GM21619 (cell line): ENCODE measurements at regions not wholly inside any gene's neighbourhood (a gene's known extent, or its start where the extent isn't known, plus 50 kb on each side); places are given as distances from the start of the nearest gene placed in this dataset.
"Not testable (repeated sequence)": the region's sequence is repeated elsewhere in the genome, so short reads cannot be mapped to it uniquely, and the experiment has no call there.

ENCODE experiments used
- ATAC-seq: cut with Tn5 transposase; IDR thresholded peaks from one replicate; pipeline ENCODE4 v1.9.1; 2021; ENCODE audit not compliant: unreplicated experiment

DNA sequence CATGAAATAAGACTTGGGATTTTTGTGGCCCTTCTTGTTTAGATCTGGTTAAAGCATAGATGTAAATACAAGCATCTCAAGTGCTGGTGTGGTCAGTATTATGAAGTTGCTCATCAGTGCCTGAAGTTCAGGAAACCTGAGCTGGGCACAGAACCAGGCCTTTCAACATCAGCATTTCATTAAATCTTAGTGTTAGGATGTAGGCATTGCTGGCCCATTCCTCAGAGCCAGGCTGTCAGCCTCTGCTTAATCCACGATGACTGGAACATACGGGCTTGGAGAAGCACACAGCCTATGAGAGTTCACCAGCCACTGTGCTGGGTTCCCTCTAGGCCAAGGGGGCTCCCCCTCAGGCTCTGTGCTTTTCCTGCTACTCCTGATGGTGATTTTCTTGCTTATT is 270.2 kb downstream of the EN1 start:
- no peak for ATAC-seq

- ATAC-seq: no peak
Observed at GRCh38 chr2:118576109-118576855, 271.2 kb downstream of the EN1 start.

DNA sequence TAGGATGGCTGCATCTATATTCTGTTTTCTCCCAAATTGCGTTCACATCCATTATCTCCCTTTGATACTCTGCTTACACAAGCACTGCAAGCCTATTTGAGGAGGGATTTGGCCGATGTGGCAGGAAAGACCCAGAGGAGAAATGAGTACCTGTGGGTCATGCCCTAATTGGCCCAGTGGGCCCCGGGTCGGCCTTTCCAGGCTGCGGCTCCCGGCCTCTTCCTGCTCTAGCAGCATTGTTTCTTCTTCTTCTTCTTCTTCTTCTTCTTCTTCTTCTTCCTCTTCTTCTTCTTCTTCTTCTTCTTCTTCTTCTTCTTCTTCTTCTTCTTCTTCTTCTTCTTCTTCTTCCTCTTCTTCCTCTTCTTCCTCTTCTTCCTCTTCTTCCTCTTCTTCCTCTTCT is 275.1 kb downstream of the EN1 start:
- ATAC-seq: not testable (repeated sequence)

- no peak for ATAC-seq
Observed at GRCh38 chr2:118569876-118570535, 277.4 kb downstream of the EN1 start.

DNA sequence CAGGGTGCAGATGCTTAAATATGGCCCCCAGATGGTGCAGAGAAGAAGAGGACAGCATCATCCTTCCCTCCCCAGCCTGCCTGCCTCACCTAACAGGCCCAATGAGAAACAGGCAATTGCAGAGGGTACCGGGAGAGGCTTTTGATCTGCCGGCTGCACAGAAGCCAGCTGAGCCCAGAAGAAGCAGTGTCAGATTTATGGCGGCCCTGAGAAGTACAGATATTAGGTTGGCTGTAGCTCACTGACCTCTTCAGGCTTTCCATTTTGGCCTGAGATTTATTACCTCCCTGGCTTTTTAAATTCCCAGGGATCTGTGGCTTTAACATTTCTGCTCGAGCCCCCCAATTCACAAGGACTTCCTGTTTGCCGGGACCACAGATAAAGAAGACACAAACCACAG is 278.7 kb downstream of the EN1 start:
- no peak for ATAC-seq

- ATAC-seq: no peak
Observed at GRCh38 chr2:118565786-118566540, 281.5 kb downstream of the EN1 start.

DNA sequence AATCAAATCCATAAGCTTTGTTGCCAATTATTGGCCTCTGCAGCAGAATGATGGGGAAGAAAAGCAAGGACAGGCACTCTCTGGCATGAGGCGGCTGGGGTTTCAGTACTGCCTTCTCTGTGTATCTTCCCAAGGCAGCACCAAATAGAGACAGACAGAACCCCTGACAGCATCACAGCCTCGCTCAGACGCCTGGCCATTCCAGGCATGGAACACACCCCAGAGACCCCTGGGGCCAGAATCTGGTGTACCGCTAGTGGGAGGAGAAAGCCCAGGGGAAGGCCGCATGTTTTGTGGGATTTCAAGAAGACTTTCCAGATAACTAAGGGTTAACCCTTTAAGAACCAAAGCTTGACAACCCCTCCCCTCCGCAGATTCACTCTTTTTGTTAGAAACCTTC is 282.1 kb downstream of the EN1 start:
- no peak for ATAC-seq

DNA sequence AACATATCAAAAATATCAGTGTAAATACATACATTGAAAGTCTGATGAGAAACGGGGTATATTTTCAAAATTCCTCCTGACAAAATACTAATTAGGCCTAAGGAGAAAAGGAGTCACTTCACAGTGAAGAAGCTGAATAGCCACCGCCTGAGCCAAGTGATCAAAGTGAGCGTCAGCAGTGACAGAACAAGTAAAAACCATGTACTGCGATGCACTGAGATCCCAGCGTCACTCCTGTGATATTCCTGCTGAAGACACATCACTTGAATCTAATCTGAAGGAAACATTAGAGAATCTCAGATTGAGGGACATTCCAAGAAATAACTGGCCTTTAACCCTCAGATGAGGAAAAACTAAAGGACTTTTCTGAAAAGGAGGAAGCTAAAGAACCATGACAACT is 285.3 kb downstream of the EN1 start:
- no peak for ATAC-seq

DNA sequence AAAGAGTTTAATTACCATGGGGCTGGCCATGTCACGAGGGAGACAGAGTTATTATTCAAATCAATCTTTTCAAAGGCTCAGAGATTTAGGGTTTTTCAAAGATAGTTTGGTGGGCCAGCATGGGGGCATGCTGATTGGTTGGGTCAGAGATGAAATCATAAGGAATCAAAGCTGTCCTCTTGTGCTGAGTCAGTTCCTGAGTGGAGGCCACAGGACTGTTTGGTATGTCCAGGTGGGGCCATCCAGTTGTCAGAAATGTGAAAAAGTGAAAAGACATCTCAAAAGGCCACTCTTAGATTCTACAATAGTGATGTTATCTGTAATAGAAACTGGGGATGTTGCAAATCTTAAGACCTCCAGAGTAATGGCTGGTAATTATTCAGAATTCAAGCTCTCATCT is 288.6 kb downstream of the EN1 start:
- no peak for ATAC-seq

- no peak for ATAC-seq
Observed at GRCh38 chr2:118557791-118558190, 289.7 kb downstream of the EN1 start.

GRCh38 chr2:118557016-118557415 is 290.4 kb downstream of the EN1 start:
- no peak for ATAC-seq

GRCh38 chr2:118554616-118555015 is 292.8 kb downstream of the EN1 start:
- no peak for ATAC-seq

DNA sequence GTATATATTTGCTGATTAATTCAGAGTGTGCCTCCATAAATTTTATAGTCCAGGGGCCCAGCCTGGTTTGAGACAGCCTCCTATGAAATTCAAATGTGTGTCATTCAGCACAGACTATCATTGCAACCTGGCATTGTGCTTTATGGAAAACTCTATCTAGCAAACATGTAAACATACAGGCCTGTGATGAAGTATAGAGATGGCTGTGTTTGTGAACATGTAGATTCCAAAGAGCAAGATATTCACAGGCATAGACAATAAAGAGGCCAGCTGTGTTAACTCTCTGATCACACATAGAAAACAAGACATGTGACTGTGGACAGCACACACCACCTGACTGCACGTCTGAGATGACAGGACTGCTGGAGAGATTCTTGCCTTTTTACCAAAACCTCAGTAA is 297.9 kb downstream of the EN1 start:
- ATAC-seq: no peak

DNA sequence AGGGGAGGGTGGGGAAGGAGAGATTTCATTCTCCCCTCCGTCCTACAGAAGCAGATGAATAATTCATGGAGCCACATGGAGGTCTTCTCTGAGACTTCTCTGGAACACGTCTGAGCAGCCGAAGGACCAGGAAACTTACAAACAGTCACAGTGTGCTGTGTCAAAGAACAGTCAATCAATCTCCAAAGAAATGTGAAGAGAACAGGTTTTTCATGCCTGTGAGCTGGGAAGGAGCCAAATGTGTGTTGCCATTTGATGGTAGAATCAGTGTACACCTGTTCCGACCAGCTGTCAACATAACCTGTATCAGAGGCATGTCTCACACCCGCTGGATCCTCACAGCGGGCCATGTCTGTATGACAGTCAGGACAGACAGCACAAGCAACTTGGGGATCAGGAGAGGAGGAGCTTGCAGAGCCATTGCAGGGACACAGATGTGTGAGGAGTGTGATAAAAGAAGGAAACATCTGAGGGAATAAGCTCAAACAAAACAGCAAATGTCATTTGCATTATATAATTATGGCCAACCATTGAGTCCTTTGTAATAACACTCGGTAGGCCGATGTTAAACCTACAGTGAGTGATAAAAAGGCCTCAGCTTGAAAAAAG is 298.5 kb downstream of the EN1 start:
- no peak for ATAC-seq

- no peak for ATAC-seq
Observed at GRCh38 chr2:118539290-118539689, 308.2 kb downstream of the EN1 start.

GRCh38 chr2:118536306-118536705 is 311.1 kb downstream of the EN1 start:
- no peak for ATAC-seq

DNA sequence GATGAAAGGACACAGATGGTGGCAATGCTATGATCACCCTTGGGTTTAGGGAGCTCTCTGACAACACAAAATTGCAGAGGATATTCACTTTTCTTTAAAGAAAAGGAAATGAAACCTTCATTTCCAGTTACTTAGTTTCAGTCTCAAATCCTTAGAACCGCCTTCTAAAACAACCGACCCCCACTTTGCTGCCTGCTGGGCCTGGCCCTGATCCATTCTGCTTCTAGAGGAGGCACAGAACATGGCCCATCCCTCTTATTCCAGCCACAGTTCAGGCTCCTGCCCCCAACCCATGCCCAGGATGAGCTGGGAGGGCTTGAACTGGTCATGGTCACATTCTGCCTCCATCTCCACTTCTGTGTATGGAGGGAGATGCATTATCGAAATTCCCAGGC is 311.6 kb downstream of the EN1 start:
- ATAC-seq: no peak

DNA sequence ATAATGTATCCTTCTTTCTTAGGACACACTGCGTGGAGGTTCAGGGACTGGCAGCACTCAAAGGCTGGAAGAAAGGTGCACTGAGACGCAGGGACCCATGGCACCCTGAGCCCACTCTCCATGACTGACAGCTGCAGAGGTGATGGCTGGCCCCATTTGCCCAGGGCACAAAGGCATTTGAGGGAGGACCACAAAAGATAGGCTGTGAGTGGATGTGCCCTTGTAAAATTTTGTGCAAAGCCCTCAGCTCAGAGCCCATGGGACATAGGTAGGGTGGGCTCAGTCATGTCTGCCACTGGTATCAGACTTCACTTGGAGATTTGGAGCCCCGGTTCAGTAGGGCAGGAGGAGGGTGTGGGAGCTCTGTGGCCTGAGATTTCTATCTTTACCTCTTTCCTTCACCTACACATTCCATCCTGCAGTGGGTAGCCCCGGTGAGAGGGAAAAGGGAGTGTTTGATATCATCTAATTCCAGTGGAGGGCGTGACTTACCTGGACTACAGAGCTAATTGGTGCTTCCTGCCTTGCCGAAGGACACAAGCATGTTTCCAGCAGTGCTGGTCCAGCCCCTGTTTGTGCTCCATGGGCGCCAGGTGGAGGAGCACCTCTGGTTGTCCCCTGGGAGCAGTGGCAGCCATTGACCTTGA is 312.2 kb downstream of the EN1 start:
- ATAC-seq: no peak

- no peak for ATAC-seq
Observed at GRCh38 chr2:118530976-118531375, 316.5 kb downstream of the EN1 start.

DNA sequence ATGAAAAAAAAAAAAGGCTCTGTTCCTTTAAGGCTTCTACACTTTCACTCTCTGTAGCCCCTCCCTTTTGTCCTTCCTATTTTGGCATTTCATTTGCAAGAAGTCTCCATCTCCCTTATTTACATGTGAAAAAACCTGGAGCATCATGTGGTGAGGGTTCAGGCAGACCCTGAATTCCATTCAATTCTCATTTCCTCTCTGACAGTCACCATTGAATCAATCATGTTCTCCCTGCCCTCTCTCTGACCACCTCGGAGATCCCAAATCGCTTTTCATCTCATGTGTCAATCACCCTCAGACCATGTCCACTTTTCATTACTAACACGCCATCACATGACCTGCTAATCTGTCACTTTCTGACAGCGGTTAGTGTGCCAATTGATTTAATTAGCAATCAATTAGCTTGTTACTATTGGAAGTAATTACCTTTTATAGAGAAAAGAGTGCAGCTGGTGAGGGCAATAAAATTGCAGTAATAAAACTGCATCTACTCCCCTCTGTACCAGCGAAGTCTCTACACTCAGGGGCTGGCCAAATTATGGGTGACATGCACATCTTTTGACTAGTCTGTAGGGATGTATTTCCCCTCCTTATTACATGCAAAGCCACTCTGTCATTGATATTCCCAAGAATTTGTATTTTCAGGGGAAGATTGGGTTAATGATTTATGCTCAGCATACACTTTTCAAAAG is 317.4 kb downstream of the EN1 start:
- no peak for ATAC-seq

DNA sequence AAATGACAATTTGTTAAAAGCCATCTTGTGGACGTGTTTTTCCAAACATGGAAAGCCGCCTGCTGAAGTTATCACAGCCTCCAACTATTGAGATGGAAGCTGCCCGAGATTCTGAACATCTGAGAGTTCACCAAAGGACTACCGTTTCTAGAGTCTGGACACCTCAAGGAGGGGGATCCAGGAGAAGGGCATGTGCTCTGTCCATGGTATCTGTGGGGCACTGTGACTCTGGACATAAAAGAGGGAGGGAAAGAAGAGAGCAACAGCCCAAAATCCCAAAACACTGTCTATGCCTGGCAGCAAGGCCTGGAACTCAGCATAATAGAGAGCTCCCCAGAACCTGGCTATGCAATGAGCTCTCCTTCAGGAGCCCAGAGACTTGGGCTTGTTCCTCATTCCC is 319.9 kb downstream of the EN1 start:
- ATAC-seq: no peak
